IMR-90 (cell line): ENCODE measurements at regions not wholly inside any gene's neighbourhood (a gene's known extent, or its start where the extent isn't known, plus 50 kb on each side); places are given as distances from the start of the nearest gene placed in this dataset.
"Not testable (repeated sequence)": the region's sequence is repeated elsewhere in the genome, so short reads cannot be mapped to it uniquely, and the experiment has no call there.

Source experiments
- ATAC-seq: fragments of 200-7000 bp; cut with Tn5 transposase; 2 replicates; pipeline ENCODE4 v1.9.1; 2020; ENCODE audit warnings: low read depth, mild to moderate bottlenecking, moderate library complexity
- BruUV-seq: library from RNA; stranded (reverse); fragments of 400-500 nt; replicated peaks from 2 replicates; lab custom pipeline; 2021; lab: Mats Ljungman, UMichigan
- CTCF ChIA-PET: fragments of 300-600 bp; formaldehyde crosslinking; extraction: SDS; loops from one replicate; lab custom pipeline; 2021; ENCODE audit warnings: antibody characterized with exemption; lab: Yijun Ruan, JAX
- POLR2A ChIA-PET: fragments of 300-600 bp; sonication (Branson Sonifier 250); formaldehyde crosslinking; loops from one replicate; lab custom pipeline; 2022; ENCODE audit warnings: antibody characterized with exemption; ENCODE audit not compliant: unreplicated experiment; lab: Charles Lee
- DNase-seq: peaks from one replicate; pipeline ENCODE4 v3.0.0; 2013
- H2AFZ ChIP-seq: replicated peaks from 2 replicates; pipeline ENCODE3; 2013; ENCODE audit warnings: low read length, mild to moderate bottlenecking; ENCODE audit not compliant: poor library complexity
- H2AK5ac ChIP-seq: 2 replicates; pipeline ENCODE4 v1.6.1; 2013; ENCODE audit warnings: low read depth, low read length, inconsistent platforms
- H2AK9ac ChIP-seq: replicated peaks from 2 replicates; pipeline ENCODE3; 2013; ENCODE audit warnings: mild to moderate bottlenecking, low read depth, low read length, moderate library complexity; ENCODE audit not compliant: poor library complexity
- H2BK120ac ChIP-seq: 2 replicates; pipeline ENCODE4 v1.6.1; 2013; ENCODE audit warnings: low read depth, low read length, inconsistent platforms
- H2BK15ac ChIP-seq: 3 replicates; pipeline ENCODE4 v1.6.1; 2013; ENCODE audit warnings: low read depth, low read length, inconsistent platforms
- H2BK20ac ChIP-seq: 2 replicates; pipeline ENCODE4 v1.6.1; 2013; ENCODE audit warnings: low read depth, mild to moderate bottlenecking, inconsistent platforms, low read length, moderate library complexity
- H2BK5ac ChIP-seq: 2 replicates; pipeline ENCODE4 v1.6.1; 2013; ENCODE audit warnings: mild to moderate bottlenecking, low read depth, low read length, inconsistent platforms; ENCODE audit not compliant: poor library complexity, severe bottlenecking
- H3K14ac ChIP-seq: replicated peaks from 2 replicates; pipeline ENCODE4 v1.6.1; 2013; ENCODE audit warnings: low read depth, low read length, inconsistent platforms
- H3K18ac ChIP-seq: 2 replicates; pipeline ENCODE4 v1.6.1; 2013; ENCODE audit warnings: low read depth, low read length, control low read depth
- H3K23ac ChIP-seq: 2 replicates; pipeline ENCODE4 v1.6.1; 2013; ENCODE audit warnings: low read depth, low read length, inconsistent platforms
- H3K27ac ChIP-seq: 2 replicates; pipeline ENCODE4 v1.5.1; 2013; ENCODE audit warnings: mild to moderate bottlenecking, control low read depth, low read length; ENCODE audit not compliant: insufficient read depth
- H3K27me3 ChIP-seq: 2 replicates; pipeline ENCODE4 v1.6.1; 2013; ENCODE audit warnings: low read length; ENCODE audit not compliant: control insufficient read depth, insufficient read depth
- H3K36me3 ChIP-seq: 2 replicates; pipeline ENCODE4 v1.6.1; 2013; ENCODE audit warnings: low read length, mixed read lengths; ENCODE audit not compliant: control insufficient read depth, insufficient read depth
- H3K4ac ChIP-seq: 2 replicates; pipeline ENCODE4 v1.6.1; 2013; ENCODE audit warnings: low read depth, low read length, inconsistent platforms
- H3K4me1 ChIP-seq: 2 replicates; pipeline ENCODE4 v1.6.1; 2013; ENCODE audit warnings: low read length, mixed read lengths; ENCODE audit not compliant: control insufficient read depth, insufficient read depth
- H3K4me2 ChIP-seq: 2 replicates; pipeline ENCODE4 v1.6.1; 2013; ENCODE audit warnings: low read depth, mild to moderate bottlenecking, control low read depth, low read length, moderate library complexity
- H3K4me3 ChIP-seq: 2 replicates; pipeline ENCODE4 v1.5.1; 2013; ENCODE audit warnings: low read depth, mild to moderate bottlenecking, control low read depth, low read length, moderate library complexity; ENCODE audit not compliant: insufficient read depth
- H3K56ac ChIP-seq: 2 replicates; pipeline ENCODE4 v1.6.1; 2013; ENCODE audit warnings: low read length, inconsistent platforms; ENCODE audit not compliant: insufficient read depth; ENCODE audit errors: extremely low read depth
- H3K79me1 ChIP-seq, 2 experiments: 2 replicates each; pipeline ENCODE4 v1.6.1; 2013; ENCODE audit warnings: low read length in 2 of 2, inconsistent platforms in 1 of 2, low read depth in 1 of 2
- H3K9ac ChIP-seq: 2 replicates; pipeline ENCODE4 v1.6.1; 2013; ENCODE audit warnings: low read depth, low read length, control low read depth
- H3K9me1 ChIP-seq: 2 replicates; pipeline ENCODE4 v1.6.1; 2013; ENCODE audit warnings: low read length, inconsistent platforms; ENCODE audit not compliant: insufficient read depth
- H3K9me3 ChIP-seq: 2 replicates; pipeline ENCODE4 v1.6.1; 2013; ENCODE audit warnings: low read length; ENCODE audit not compliant: control insufficient read depth, insufficient read depth
- H4K20me1 ChIP-seq: 2 replicates; pipeline ENCODE4 v1.6.1; 2013; ENCODE audit warnings: low read length, inconsistent platforms; ENCODE audit not compliant: insufficient read depth
- H4K5ac ChIP-seq: 2 replicates; pipeline ENCODE4 v1.6.1; 2013; ENCODE audit warnings: mild to moderate bottlenecking, low read depth, low read length, control low read depth
- H4K8ac ChIP-seq, 2 experiments: 2 replicates each; pipeline ENCODE4 v1.6.1; 2013; ENCODE audit warnings: low read depth in 2 of 2, low read length in 2 of 2, control low read depth in 1 of 2, inconsistent platforms in 1 of 2
- H4K91ac ChIP-seq: 2 replicates; pipeline ENCODE4 v1.6.1; 2013; ENCODE audit warnings: low read depth, low read length, inconsistent platforms; ENCODE audit not compliant: insufficient read depth
- WGBS, 2 experiments: methylation state at CpG; one replicate each; pipeline versions ENCODE4 v1.1.5 to v1.1.7; 2013; ENCODE audit warnings: missing lambda C conversion rate in 2 of 2; ENCODE audit not compliant: insufficient read length in 1 of 2; ENCODE audit errors: extremely low coverage in 2 of 2; 5-methylcytosine and 5-hydroxymethylcytosine counted together
- dilution Hi-C: fragments of 300-500 bp; cut with HindIII; formaldehyde crosslinking; loops from one replicate; pipeline ENCODE4 v1.14.3; 2018; ENCODE audit warnings: low sequenced_read_pairs; ENCODE audit not compliant: unreplicated experiment
- in situ Hi-C: fragments of 300-500 bp; cut with MboI; formaldehyde crosslinking; loops from 3 replicates; pipeline ENCODE4 v1.14.3; 2019; ENCODE audit warnings: low sequenced_read_pairs, inconsistent platforms, mixed read lengths
- intact Hi-C: fragments of 100-400 bp; cut with micrococcal nuclease; formaldehyde crosslinking; loops from 2 replicates; pipeline ENCODE4 v1.10.0; 2022

GRCh38 chr9:42792725-42793124 is 609.3 kb downstream of the SPATA31A6 start:
- H3K36me3 ChIP-seq, H2AK5ac ChIP-seq, H3K4me2 ChIP-seq, H2AFZ ChIP-seq, H3K79me1 ChIP-seq, H4K20me1 ChIP-seq, CTCF ChIA-PET, H2BK5ac ChIP-seq, H3K27ac ChIP-seq, POLR2A ChIA-PET, dilution Hi-C loops, H3K56ac ChIP-seq, H3K9ac ChIP-seq, H3K9me1 ChIP-seq, H3K4me1 ChIP-seq, DNase-seq, H2BK120ac ChIP-seq, H3K4me3 ChIP-seq, H3K27me3 ChIP-seq, ATAC-seq, H2AK9ac ChIP-seq, in situ Hi-C loops, H3K9me3 ChIP-seq, H3K4ac ChIP-seq, H4K8ac ChIP-seq, H4K5ac ChIP-seq, BruUV-seq, H2BK20ac ChIP-seq, H4K91ac ChIP-seq, H3K14ac ChIP-seq, H3K18ac ChIP-seq, intact Hi-C loops, H3K23ac ChIP-seq, H2BK15ac ChIP-seq: not testable (repeated sequence)
- 65% methylated on average over 2 of the region's 16 CpGs; no CpG with 5 or more reads in 1 of the 2 experiments for WGBS, 2 experiments
